ENCODE measurements at regions not wholly inside any gene's neighbourhood (a gene's known extent, or its start where the extent isn't known, plus 50 kb on each side); places are given as distances from the start of the nearest gene placed in this dataset.

GRCh38 chr7:53238021-53238605 is 202.7 kb downstream of the POM121L12 start:
- Histone ChIP-seq H2AFZ (ENCODE audit: low read length) (no peak overlapping the region), H4K20me1 (ENCODE audit: insufficient read depth, low read length) (no peaks in the 10 kb centered on the region), H3K36me3 (replicated peaks in 1 of 2; ENCODE audit: control insufficient read depth in 1 of 2, insufficient read depth in 2 of 2, low read length in 2 of 2) (no peaks in the 10 kb centered on the region), H3K4me1 (ENCODE audit: insufficient read depth, low read length) (no peaks in the 10 kb centered on the region), H3K4me2 (ENCODE audit: low read depth, low read length) (no peak overlapping the region), H3K27ac (ENCODE audit: extremely low read length, insufficient read depth, low read length) (no peak overlapping the region), H3K9me3 (ENCODE audit: low read length) (peaks cover 54% of the 10 kb centered on the region), H3K9ac (ENCODE audit: insufficient read depth, low read depth, low read length) (no peak overlapping the region), H3K27me3 (ENCODE audit: control insufficient read depth in 1 of 2, insufficient read depth in 2 of 2, low read length in 2 of 2) (no peaks in the 10 kb centered on the region), H3K4me3 (replicated peaks in 1 of 3; ENCODE audit: insufficient read depth in 1 of 3, low read depth in 2 of 3, low read length in 3 of 3) (no peak overlapping the region), H3K79me2 (ENCODE audit: insufficient read depth, low read length) (no peaks in the 10 kb centered on the region)
- TF ChIP-seq ZNF768 (CRISPR knock-in tag; IDR thresholded peaks at IDR 0.05) (no peak), DPF2 (CRISPR knock-in tag; IDR thresholded peaks at IDR 0.05; ENCODE audit: borderline replicate concordance, low read depth) (no peak), LBX2 (CRISPR knock-in tag; IDR thresholded peaks at IDR 0.05; ENCODE audit: borderline replicate concordance) (no peak), SIN3A (IDR thresholded peaks at IDR 0.05; ENCODE audit: borderline replicate concordance, low read depth, low read length) (no peak), ZNF160 (CRISPR knock-in tag; IDR thresholded peaks at IDR 0.05) (no peak), ZBTB3 (CRISPR knock-in tag; IDR thresholded peaks at IDR 0.05; ENCODE audit: borderline replicate concordance, low read depth) (no peak), BORCS8-MEF2B (CRISPR knock-in tag; IDR thresholded peaks at IDR 0.05) (no peak), ZNF367 (CRISPR knock-in tag; IDR thresholded peaks at IDR 0.05; ENCODE audit: borderline replicate concordance) (no peak), PHB2 (IDR thresholded peaks at IDR 0.05; ENCODE audit: partially characterized antibody) (no peak), DR1 (CRISPR knock-in tag; IDR thresholded peaks at IDR 0.05) (no peak), FOXK2 (IDR thresholded peaks at IDR 0.05) (no peak), ATF2 (CRISPR knock-in tag; IDR thresholded peaks at IDR 0.05) (no peak), ZMAT3 (CRISPR knock-in tag; conservative IDR thresholded peaks at IDR 0.05) (no peak), ZNF275 (CRISPR knock-in tag; IDR thresholded peaks at IDR 0.05; ENCODE audit: borderline replicate concordance) (no peak), ZNF337 (CRISPR knock-in tag; IDR thresholded peaks at IDR 0.05; ENCODE audit: borderline replicate concordance, low read depth) (no peak), CTCF (CRISPR knock-in tag; IDR thresholded peaks at IDR 0.05) (no peak), HNRNPH1 (optimal IDR thresholded peaks at IDR 0.05; ENCODE audit: low read depth, low read length) (no peak)
- ATAC-seq (no peak), DNase-seq (ENCODE audit: low spot score) (no peak), FAIRE-seq (no peak)
- in situ Hi-C loops (cut with HindIII; ENCODE audit: extremely low pct_ligation_motif_present, low pct_unique_long_range_greater_than_20kb) (no loop called here), intact Hi-C loops (cut with micrococcal nuclease; ENCODE audit: unreplicated experiment) (no loop called here)
- BruUV-seq (replicated peaks) = no TSS peak
- ChIA-PET CTCF (ENCODE audit: low intra/inter-chr PET ratio, low total read pairs) (no interaction called here), POLR2A (no interaction called here)
- WGBS (ENCODE audit: low lambda C conversion rate) = 18% methylated on average over 4 of the region's 6 CpGs

Data from HepG2 (cell line).